GM12878 (cell line): ENCODE measurements at regions not wholly inside any gene's neighbourhood (a gene's known extent, or its start where the extent isn't known, plus 50 kb on each side); places are given as distances from the start of the nearest gene placed in this dataset.

ENCODE experiments used
- CHD4 ChIP-seq: fragments of 200-600 bp; sonication (generic); IDR thresholded peaks from 2 replicates; pipeline ENCODE4 v1.6.1; 2016; ENCODE audit warnings: mild to moderate bottlenecking
- CTCF ChIP-seq, 3 experiments: IDR thresholded peaks in 2 of 3; conservative IDR thresholded peaks in 1 of 3; 2 replicates each; pipeline ENCODE4 v1.5.1; 2011; ENCODE audit warnings: low read depth in 3 of 3, low read length in 3 of 3, mild to moderate bottlenecking in 3 of 3, control low read depth in 2 of 3, moderate library complexity in 2 of 3, inconsistent platforms in 1 of 3, mixed read lengths in 1 of 3; ENCODE audit not compliant: control insufficient read depth in 2 of 3, insufficient read depth in 1 of 3; ENCODE audit errors: extremely low read depth in 1 of 3
- E2F4 ChIP-seq: IDR thresholded peaks from 2 replicates; pipeline ENCODE4 v1.6.1; 2012; ENCODE audit warnings: low read depth, low read length, improper control_type of control experiment
- SREBF2 ChIP-seq: IDR thresholded peaks from 2 replicates; pipeline ENCODE4 v1.6.1; 2012; ENCODE audit warnings: mild to moderate bottlenecking, low read length
- ZBTB11 ChIP-seq: fragments of 450-650 bp; formaldehyde crosslinking; IDR thresholded peaks from 2 replicates; pipeline ENCODE4 v1.5.0; 2022; ENCODE audit warnings: mild to moderate bottlenecking, missing genetic modification characterization

- TF ChIP-seq SREBF2 (no peak), CHD4 (no peak), CTCF (IDR thresholded peaks at IDR 0.05 in 2 of 3, conservative IDR thresholded peaks at IDR 0.05 in 1 of 3; ENCODE audit: control insufficient read depth in 2 of 3, extremely low read depth in 1 of 3, insufficient read depth in 1 of 3, low read depth in 3 of 3, low read length in 3 of 3) (no peak), E2F4 (no peak), ZBTB11 (no peak)
These were observed 539.6 kb downstream of the MED13L start for GRCh38 chr12:115737895-115738294.
